ENCODE measurements at regions not wholly inside any gene's neighbourhood (a gene's known extent, or its start where the extent isn't known, plus 50 kb on each side); places are given as distances from the start of the nearest gene placed in this dataset.

DNA sequence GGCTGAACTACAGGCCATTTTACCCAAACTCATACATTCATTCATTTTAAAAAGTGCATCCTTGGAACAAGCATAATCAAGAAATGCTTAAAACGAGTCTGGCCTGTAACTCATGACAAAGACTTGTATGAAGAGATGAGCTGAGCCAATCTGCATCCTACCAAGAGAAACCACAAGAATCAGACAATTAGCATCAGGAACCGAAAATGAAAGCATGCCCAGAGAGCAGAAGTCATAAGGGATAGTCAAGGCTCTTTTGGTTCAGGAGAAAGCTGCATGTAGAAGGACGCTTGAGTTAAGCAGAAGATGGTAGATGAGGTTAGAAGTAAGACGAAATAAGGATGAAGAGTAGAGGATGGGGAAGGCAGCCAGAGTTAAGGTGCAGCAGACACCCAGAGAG lies 137.0 kb upstream of the CTNNA2 start:
- TF ChIP-seq, protein P1, sequence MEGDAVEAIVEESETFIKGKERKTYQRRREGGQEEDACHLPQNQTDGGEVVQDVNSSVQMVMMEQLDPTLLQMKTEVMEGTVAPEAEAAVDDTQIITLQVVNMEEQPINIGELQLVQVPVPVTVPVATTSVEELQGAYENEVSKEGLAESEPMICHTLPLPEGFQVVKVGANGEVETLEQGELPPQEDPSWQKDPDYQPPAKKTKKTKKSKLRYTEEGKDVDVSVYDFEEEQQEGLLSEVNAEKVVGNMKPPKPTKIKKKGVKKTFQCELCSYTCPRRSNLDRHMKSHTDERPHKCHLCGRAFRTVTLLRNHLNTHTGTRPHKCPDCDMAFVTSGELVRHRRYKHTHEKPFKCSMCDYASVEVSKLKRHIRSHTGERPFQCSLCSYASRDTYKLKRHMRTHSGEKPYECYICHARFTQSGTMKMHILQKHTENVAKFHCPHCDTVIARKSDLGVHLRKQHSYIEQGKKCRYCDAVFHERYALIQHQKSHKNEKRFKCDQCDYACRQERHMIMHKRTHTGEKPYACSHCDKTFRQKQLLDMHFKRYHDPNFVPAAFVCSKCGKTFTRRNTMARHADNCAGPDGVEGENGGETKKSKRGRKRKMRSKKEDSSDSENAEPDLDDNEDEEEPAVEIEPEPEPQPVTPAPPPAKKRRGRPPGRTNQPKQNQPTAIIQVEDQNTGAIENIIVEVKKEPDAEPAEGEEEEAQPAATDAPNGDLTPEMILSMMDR (conservative IDR thresholded peaks at IDR 0.05 in 1 of 2, IDR thresholded peaks at IDR 0.05 in 1 of 2; ENCODE audit: low read depth in 1 of 2, low read length in 2 of 2), result no peak
- no peak for TF ChIP-seq EZH2 (IDR thresholded peaks at IDR 0.05; ENCODE audit: low read length, missing control alignments)
